GM23248 (cell line): ENCODE measurements at regions not wholly inside any gene's neighbourhood (a gene's known extent, or its start where the extent isn't known, plus 50 kb on each side); places are given as distances from the start of the nearest gene placed in this dataset.

Source experiments
- EZH2 ChIP-seq: fragments of 200-600 bp; sonication (generic); IDR thresholded peaks from 2 replicates; pipeline ENCODE4 v1.6.1; 2018; ENCODE audit warnings: antibody characterized with exemption, mild to moderate bottlenecking; ENCODE audit not compliant: insufficient read depth, poor library complexity, severe bottlenecking
- EZH2phosphoT487 ChIP-seq: fragments of 200-600 bp; sonication (generic); IDR thresholded peaks from 2 replicates; pipeline ENCODE4 v1.6.1; 2018; ENCODE audit warnings: antibody characterized with exemption, moderate library complexity, mild to moderate bottlenecking, low read depth; ENCODE audit not compliant: insufficient read depth

DNA sequence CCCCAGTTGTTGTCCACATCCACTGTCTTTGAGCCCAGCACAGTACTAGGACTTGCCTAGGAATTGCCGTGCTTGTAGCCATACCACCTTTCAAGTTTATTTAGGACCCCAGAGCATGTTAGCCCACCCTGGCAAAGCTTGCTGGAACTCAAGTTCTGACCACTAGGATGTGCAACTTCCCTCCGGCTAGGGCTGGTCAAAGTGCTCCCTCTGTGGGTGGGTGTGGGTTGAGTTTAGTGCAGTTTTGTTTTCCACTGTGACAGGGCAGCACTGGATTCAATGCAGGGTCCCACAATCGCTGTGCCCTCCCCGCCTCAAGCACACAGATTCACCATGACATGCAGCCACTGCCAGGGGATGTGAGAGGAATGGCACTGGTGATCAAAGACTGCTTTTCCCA, 96.0 kb downstream of the RASGEF1B start:
- TF ChIP-seq EZH2 (no peak), EZH2phosphoT487 (no peak)
